ENCODE measurements at regions not wholly inside any gene's neighbourhood (a gene's known extent, or its start where the extent isn't known, plus 50 kb on each side); places are given as distances from the start of the nearest gene placed in this dataset.

GRCh38 chr13:22700246-22700887 is 480.4 kb upstream of the SGCG start (continued):
- TF ChIP-seq, protein P1, sequence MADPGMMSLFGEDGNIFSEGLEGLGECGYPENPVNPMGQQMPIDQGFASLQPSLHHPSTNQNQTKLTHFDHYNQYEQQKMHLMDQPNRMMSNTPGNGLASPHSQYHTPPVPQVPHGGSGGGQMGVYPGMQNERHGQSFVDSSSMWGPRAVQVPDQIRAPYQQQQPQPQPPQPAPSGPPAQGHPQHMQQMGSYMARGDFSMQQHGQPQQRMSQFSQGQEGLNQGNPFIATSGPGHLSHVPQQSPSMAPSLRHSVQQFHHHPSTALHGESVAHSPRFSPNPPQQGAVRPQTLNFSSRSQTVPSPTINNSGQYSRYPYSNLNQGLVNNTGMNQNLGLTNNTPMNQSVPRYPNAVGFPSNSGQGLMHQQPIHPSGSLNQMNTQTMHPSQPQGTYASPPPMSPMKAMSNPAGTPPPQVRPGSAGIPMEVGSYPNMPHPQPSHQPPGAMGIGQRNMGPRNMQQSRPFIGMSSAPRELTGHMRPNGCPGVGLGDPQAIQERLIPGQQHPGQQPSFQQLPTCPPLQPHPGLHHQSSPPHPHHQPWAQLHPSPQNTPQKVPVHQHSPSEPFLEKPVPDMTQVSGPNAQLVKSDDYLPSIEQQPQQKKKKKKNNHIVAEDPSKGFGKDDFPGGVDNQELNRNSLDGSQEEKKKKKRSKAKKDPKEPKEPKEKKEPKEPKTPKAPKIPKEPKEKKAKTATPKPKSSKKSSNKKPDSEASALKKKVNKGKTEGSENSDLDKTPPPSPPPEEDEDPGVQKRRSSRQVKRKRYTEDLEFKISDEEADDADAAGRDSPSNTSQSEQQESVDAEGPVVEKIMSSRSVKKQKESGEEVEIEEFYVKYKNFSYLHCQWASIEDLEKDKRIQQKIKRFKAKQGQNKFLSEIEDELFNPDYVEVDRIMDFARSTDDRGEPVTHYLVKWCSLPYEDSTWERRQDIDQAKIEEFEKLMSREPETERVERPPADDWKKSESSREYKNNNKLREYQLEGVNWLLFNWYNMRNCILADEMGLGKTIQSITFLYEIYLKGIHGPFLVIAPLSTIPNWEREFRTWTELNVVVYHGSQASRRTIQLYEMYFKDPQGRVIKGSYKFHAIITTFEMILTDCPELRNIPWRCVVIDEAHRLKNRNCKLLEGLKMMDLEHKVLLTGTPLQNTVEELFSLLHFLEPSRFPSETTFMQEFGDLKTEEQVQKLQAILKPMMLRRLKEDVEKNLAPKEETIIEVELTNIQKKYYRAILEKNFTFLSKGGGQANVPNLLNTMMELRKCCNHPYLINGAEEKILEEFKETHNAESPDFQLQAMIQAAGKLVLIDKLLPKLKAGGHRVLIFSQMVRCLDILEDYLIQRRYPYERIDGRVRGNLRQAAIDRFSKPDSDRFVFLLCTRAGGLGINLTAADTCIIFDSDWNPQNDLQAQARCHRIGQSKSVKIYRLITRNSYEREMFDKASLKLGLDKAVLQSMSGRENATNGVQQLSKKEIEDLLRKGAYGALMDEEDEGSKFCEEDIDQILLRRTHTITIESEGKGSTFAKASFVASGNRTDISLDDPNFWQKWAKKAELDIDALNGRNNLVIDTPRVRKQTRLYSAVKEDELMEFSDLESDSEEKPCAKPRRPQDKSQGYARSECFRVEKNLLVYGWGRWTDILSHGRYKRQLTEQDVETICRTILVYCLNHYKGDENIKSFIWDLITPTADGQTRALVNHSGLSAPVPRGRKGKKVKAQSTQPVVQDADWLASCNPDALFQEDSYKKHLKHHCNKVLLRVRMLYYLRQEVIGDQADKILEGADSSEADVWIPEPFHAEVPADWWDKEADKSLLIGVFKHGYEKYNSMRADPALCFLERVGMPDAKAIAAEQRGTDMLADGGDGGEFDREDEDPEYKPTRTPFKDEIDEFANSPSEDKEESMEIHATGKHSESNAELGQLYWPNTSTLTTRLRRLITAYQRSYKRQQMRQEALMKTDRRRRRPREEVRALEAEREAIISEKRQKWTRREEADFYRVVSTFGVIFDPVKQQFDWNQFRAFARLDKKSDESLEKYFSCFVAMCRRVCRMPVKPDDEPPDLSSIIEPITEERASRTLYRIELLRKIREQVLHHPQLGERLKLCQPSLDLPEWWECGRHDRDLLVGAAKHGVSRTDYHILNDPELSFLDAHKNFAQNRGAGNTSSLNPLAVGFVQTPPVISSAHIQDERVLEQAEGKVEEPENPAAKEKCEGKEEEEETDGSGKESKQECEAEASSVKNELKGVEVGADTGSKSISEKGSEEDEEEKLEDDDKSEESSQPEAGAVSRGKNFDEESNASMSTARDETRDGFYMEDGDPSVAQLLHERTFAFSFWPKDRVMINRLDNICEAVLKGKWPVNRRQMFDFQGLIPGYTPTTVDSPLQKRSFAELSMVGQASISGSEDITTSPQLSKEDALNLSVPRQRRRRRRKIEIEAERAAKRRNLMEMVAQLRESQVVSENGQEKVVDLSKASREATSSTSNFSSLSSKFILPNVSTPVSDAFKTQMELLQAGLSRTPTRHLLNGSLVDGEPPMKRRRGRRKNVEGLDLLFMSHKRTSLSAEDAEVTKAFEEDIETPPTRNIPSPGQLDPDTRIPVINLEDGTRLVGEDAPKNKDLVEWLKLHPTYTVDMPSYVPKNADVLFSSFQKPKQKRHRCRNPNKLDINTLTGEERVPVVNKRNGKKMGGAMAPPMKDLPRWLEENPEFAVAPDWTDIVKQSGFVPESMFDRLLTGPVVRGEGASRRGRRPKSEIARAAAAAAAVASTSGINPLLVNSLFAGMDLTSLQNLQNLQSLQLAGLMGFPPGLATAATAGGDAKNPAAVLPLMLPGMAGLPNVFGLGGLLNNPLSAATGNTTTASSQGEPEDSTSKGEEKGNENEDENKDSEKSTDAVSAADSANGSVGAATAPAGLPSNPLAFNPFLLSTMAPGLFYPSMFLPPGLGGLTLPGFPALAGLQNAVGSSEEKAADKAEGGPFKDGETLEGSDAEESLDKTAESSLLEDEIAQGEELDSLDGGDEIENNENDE (IDR thresholded peaks at IDR 0.05; ENCODE audit: insufficient replicate concordance, low read length) = no peak
- no peak for TF ChIP-seq POU5F1 (IDR thresholded peaks at IDR 0.05; ENCODE audit: low read depth, low read length)
- no peak for TF ChIP-seq SIX5 (IDR thresholded peaks at IDR 0.05; ENCODE audit: low read depth, low read length)
- no peak for TF ChIP-seq RXRA (IDR thresholded peaks at IDR 0.05; ENCODE audit: insufficient read depth, low read depth, low read length)
- TF ChIP-seq, protein P2, sequence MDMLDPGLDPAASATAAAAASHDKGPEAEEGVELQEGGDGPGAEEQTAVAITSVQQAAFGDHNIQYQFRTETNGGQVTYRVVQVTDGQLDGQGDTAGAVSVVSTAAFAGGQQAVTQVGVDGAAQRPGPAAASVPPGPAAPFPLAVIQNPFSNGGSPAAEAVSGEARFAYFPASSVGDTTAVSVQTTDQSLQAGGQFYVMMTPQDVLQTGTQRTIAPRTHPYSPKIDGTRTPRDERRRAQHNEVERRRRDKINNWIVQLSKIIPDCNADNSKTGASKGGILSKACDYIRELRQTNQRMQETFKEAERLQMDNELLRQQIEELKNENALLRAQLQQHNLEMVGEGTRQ (IDR thresholded peaks at IDR 0.05; ENCODE audit: low read length) = no peak
- no peak for TF ChIP-seq SUZ12 (IDR thresholded peaks at IDR 0.05; ENCODE audit: low read length)
- no peak for TF ChIP-seq HDAC2 (IDR thresholded peaks at IDR 0.05; ENCODE audit: borderline replicate concordance in 1 of 2, low read depth in 2 of 2, low read length in 2 of 2)
- TF ChIP-seq BACH1 (IDR thresholded peaks at IDR 0.05; ENCODE audit: low read length) = no peak
- no peak for TF ChIP-seq TBP (IDR thresholded peaks at IDR 0.05; ENCODE audit: low read depth, low read length)
- TF ChIP-seq EGR1 (IDR thresholded peaks at IDR 0.05; ENCODE audit: borderline replicate concordance, low read depth, low read length) = no peak
- no peak for TF ChIP-seq POLR2A (IDR thresholded peaks at IDR 0.05; ENCODE audit: control extremely low read depth in 1 of 2, low read depth in 2 of 2, low read length in 2 of 2)
